Suprapubic skin (tissue), 4 donors: ENCODE measurements at regions not wholly inside any gene's neighbourhood (a gene's known extent, or its start where the extent isn't known, plus 50 kb on each side); places are given as distances from the start of the nearest gene placed in this dataset.

Experiments used
- EP300 ChIP-seq: sonication (generic); formaldehyde crosslinking; IDR thresholded peaks from one replicate; pipeline ENCODE4 v1.6.1; 2017; ENCODE audit warnings: antibody characterized with exemption
- POLR2A ChIP-seq, 2 donors: fragments of 450-650 bp; IDR thresholded peaks; one replicate each; pipeline ENCODE4 v1.6.1; 2017; ENCODE audit warnings: antibody characterized with exemption in 2 of 2, mild to moderate bottlenecking in 2 of 2, moderate library complexity in 2 of 2
- POLR2AphosphoS5 ChIP-seq, 3 donors: sonication (generic); formaldehyde crosslinking; IDR thresholded peaks; one replicate each; pipeline ENCODE4 v1.6.1; 2017; ENCODE audit warnings: antibody characterized with exemption in 3 of 3
- TF ChIP-seq, protein P1 (sequence below), 2 donors: fragments of 200-600 bp in 1 of 2; fragments of 450-650 bp in 1 of 2; sonication (generic) in 1 of 2; IDR thresholded peaks; one replicate each; pipeline ENCODE4 v1.5.1; 2016 to 2019; ENCODE audit warnings: antibody characterized with exemption in 2 of 2, mild to moderate bottlenecking in 1 of 2, moderate library complexity in 1 of 2

DNA sequence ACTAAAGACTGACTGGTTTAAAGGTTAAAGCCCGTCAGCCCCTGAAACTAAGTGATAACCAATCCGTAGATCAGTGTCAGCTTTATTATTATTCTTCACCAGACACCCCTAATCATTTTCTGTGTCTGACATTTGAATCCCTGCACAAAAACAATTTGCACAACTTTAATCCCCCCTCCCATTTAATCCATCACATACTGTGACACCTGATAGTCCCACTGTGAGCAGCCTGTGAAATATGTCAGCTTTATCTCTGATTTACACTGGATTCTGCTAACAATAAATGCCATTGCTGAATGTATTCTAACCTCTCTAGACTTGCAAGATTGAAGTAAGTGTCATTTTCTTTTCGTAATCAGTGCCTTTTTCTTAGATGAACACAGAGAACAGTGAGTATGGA lies 2089.0 kb upstream of the RAG2 start:
- TF ChIP-seq EP300, result no peak
- TF ChIP-seq POLR2A (IDR thresholded peaks at IDR 0.05), result no peak
- TF ChIP-seq, protein P1, sequence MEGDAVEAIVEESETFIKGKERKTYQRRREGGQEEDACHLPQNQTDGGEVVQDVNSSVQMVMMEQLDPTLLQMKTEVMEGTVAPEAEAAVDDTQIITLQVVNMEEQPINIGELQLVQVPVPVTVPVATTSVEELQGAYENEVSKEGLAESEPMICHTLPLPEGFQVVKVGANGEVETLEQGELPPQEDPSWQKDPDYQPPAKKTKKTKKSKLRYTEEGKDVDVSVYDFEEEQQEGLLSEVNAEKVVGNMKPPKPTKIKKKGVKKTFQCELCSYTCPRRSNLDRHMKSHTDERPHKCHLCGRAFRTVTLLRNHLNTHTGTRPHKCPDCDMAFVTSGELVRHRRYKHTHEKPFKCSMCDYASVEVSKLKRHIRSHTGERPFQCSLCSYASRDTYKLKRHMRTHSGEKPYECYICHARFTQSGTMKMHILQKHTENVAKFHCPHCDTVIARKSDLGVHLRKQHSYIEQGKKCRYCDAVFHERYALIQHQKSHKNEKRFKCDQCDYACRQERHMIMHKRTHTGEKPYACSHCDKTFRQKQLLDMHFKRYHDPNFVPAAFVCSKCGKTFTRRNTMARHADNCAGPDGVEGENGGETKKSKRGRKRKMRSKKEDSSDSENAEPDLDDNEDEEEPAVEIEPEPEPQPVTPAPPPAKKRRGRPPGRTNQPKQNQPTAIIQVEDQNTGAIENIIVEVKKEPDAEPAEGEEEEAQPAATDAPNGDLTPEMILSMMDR (IDR thresholded peaks at IDR 0.05), result no peak
- TF ChIP-seq POLR2AphosphoS5 (IDR thresholded peaks at IDR 0.05), result no peak
